HepG2 (cell line): ENCODE measurements at regions not wholly inside any gene's neighbourhood (a gene's known extent, or its start where the extent isn't known, plus 50 kb on each side); places are given as distances from the start of the nearest gene placed in this dataset.

Experiments
- ATAC-seq: fragments of 200-7000 bp; cut with Tn5 transposase; 3 replicates; pipeline ENCODE4 v1.9.1; 2020; ENCODE audit warnings: mild to moderate bottlenecking, moderate library complexity
- BruUV-seq: library from RNA; stranded (reverse); fragments of 400-500 nt; replicated peaks from 2 replicates; lab custom pipeline; 2021; lab: Mats Ljungman, UMichigan
- CTCF ChIA-PET: fragments of 300-600 bp; formaldehyde crosslinking; extraction: SDS; loops from one replicate; lab custom pipeline; 2021; ENCODE audit warnings: low total read pairs, inconsistent platforms, low intra/inter-chr PET ratio; lab: Yijun Ruan, JAX
- POLR2A ChIA-PET: fragments of 350-600 bp; sonication (Branson Sonifier 250); formaldehyde crosslinking; loops from one replicate; lab custom pipeline; 2020; ENCODE audit warnings: antibody characterized with exemption, inconsistent platforms; lab: Yijun Ruan, JAX
- DNase-seq: peaks from one replicate; pipeline ENCODE4 v3.0.0-alpha.2; 2015; ENCODE audit warnings: low spot score
- FAIRE-seq: peaks from 3 replicates; lab custom pipeline; 2011; peaks lifted over from hg19 to GRCh38; lab: Jason Lieb, UNC
- H2AFZ ChIP-seq: one replicate; pipeline ENCODE4 v1.6.1; 2011; ENCODE audit warnings: low read length, inconsistent platforms
- H3K27ac ChIP-seq: fragments of 300-600 bp; 3 replicates; pipeline ENCODE4 v1.8.0; 2011; ENCODE audit warnings: mixed run types, mild to moderate bottlenecking, mixed read lengths, low read length, inconsistent platforms; ENCODE audit not compliant: insufficient read depth; ENCODE audit errors: extremely low read length
- H3K27me3 ChIP-seq, 2 experiments: fragments of 200-600 bp in 1 of 2; 2 replicates in 1 of 2; 3 replicates in 1 of 2; pipeline versions ENCODE4 v1.6.0 to v1.8.0; 2011; ENCODE audit warnings: low read length in 2 of 2, mild to moderate bottlenecking in 2 of 2, moderate library complexity in 2 of 2, inconsistent platforms in 1 of 2; ENCODE audit not compliant: insufficient read depth in 2 of 2, control insufficient read depth in 1 of 2
- H3K36me3 ChIP-seq, 2 experiments: fragments of 200-600 bp in 1 of 2; replicated peaks in 1 of 2; 2 replicates in 1 of 2; 3 replicates in 1 of 2; pipeline versions ENCODE4 v1.5.1 to v1.8.0; 2011; ENCODE audit warnings: low read length in 2 of 2, inconsistent platforms in 1 of 2; ENCODE audit not compliant: insufficient read depth in 2 of 2, control insufficient read depth in 1 of 2
- H3K4me1 ChIP-seq: 2 replicates; pipeline ENCODE4 v1.5.1; 2012; ENCODE audit warnings: low read length, inconsistent platforms; ENCODE audit not compliant: insufficient read depth
- H3K4me2 ChIP-seq: 2 replicates; pipeline ENCODE4 v1.6.0; 2011; ENCODE audit warnings: low read depth, low read length, inconsistent platforms
- H3K4me3 ChIP-seq, 3 experiments: fragments of 200-600 bp in 1 of 3; sonication (generic), shearing (Covaris generic) in 1 of 3; replicated peaks in 1 of 3; 2 replicates each; pipeline ENCODE4 v1.5.1; 2011 to 2016; ENCODE audit warnings: low read length in 3 of 3, inconsistent platforms in 2 of 3, low read depth in 2 of 3, mild to moderate bottlenecking in 2 of 3, control low read depth in 1 of 3, mixed read lengths in 1 of 3; ENCODE audit not compliant: insufficient read depth in 1 of 3
- H3K79me2 ChIP-seq: one replicate; pipeline ENCODE4 v1.6.1; 2011; ENCODE audit warnings: low read length, inconsistent platforms; ENCODE audit not compliant: insufficient read depth
- H3K9ac ChIP-seq: 2 replicates; pipeline ENCODE4 v1.6.0; 2011; ENCODE audit warnings: mild to moderate bottlenecking, low read depth, low read length, inconsistent platforms; ENCODE audit not compliant: insufficient read depth
- H3K9me3 ChIP-seq: 2 replicates; pipeline ENCODE4 v1.5.1; 2012; ENCODE audit warnings: mild to moderate bottlenecking, low read length
- H4K20me1 ChIP-seq: 2 replicates; pipeline ENCODE4 v1.6.0; 2011; ENCODE audit warnings: inconsistent platforms, mild to moderate bottlenecking, low read length, moderate library complexity; ENCODE audit not compliant: insufficient read depth
- AKAP8 ChIP-seq: sonication (generic); formaldehyde crosslinking; IDR thresholded peaks from 2 replicates; pipeline ENCODE4 v1.5.1; 2020; ENCODE audit warnings: mild to moderate bottlenecking, missing genetic modification reagents
- CHD2 ChIP-seq: IDR thresholded peaks from 2 replicates; pipeline ENCODE4 v1.6.1; 2011; ENCODE audit warnings: low read depth, low read length, improper control_type of control experiment
- MLLT10 ChIP-seq: sonication (generic); formaldehyde crosslinking; IDR thresholded peaks from 2 replicates; pipeline ENCODE4 v1.4.0; 2020; ENCODE audit warnings: missing genetic modification reagents
- NPAS2 ChIP-seq: sonication (generic); formaldehyde crosslinking; IDR thresholded peaks from 2 replicates; pipeline ENCODE4 v1.8.0; 2022; ENCODE audit warnings: mild to moderate bottlenecking, missing genetic modification reagents, borderline replicate concordance
- RBM39 ChIP-seq: fragments of 200-400 bp; formaldehyde crosslinking; IDR thresholded peaks from one replicate; pipeline ENCODE4 v1.6.1; 2018; ENCODE audit warnings: antibody characterized with exemption, mild to moderate bottlenecking, low read depth, low read length; ENCODE audit not compliant: poor library complexity, severe bottlenecking
- RFX1 ChIP-seq: fragments of 450-650 bp; IDR thresholded peaks from 2 replicates; pipeline ENCODE4 v1.6.1; 2017
- SUZ12 ChIP-seq: fragments of 150-350 bp; IDR thresholded peaks from 2 replicates; pipeline ENCODE4 v1.6.1; 2014; ENCODE audit warnings: low read depth, low read length
- ZFX ChIP-seq: sonication (generic); formaldehyde crosslinking; IDR thresholded peaks from 2 replicates; pipeline ENCODE4 v1.4.0; 2020; ENCODE audit warnings: mild to moderate bottlenecking, low read depth, missing genetic modification reagents, moderate library complexity
- ZNF124 ChIP-seq: sonication (generic); formaldehyde crosslinking; IDR thresholded peaks from 2 replicates; pipeline ENCODE4 v1.4.0; 2020; ENCODE audit warnings: missing genetic modification reagents
- ZNF24 ChIP-seq: fragments of 450-650 bp; IDR thresholded peaks from 2 replicates; pipeline ENCODE4 v1.6.1; 2017; ENCODE audit warnings: antibody characterized with exemption, mild to moderate bottlenecking
- ZNF850 ChIP-seq: sonication (generic); formaldehyde crosslinking; conservative IDR thresholded peaks from 2 replicates; pipeline ENCODE4 v1.9.0; 2021; ENCODE audit warnings: mild to moderate bottlenecking, missing genetic modification reagents
- WGBS: methylation state at CpG from one replicate; pipeline ENCODE4 v1.1.6; 2017; ENCODE audit warnings: low lambda C conversion rate; 5-methylcytosine and 5-hydroxymethylcytosine counted together
- in situ Hi-C: cut with HindIII; loops from 2 replicates; pipeline ENCODE4 v1.10.0; 2017; ENCODE audit warnings: low pct_unique_long_range_greater_than_20kb; ENCODE audit not compliant: extremely low pct_ligation_motif_present
- intact Hi-C: fragments of 100-400 bp; cut with micrococcal nuclease; formaldehyde crosslinking; loops from one replicate; pipeline ENCODE4 v1.10.0; 2022; ENCODE audit not compliant: unreplicated experiment
- TF ChIP-seq, protein P1 (sequence below): sonication (generic); formaldehyde crosslinking; IDR thresholded peaks from 2 replicates; pipeline ENCODE4 v1.5.1; 2020; ENCODE audit warnings: mild to moderate bottlenecking, missing genetic modification reagents, moderate library complexity
- TF ChIP-seq, protein P2 (sequence below): sonication (generic); formaldehyde crosslinking; IDR thresholded peaks from 2 replicates; pipeline ENCODE4 v1.5.1; 2020; ENCODE audit warnings: mild to moderate bottlenecking, moderate library complexity, missing genetic modification reagents

DNA sequence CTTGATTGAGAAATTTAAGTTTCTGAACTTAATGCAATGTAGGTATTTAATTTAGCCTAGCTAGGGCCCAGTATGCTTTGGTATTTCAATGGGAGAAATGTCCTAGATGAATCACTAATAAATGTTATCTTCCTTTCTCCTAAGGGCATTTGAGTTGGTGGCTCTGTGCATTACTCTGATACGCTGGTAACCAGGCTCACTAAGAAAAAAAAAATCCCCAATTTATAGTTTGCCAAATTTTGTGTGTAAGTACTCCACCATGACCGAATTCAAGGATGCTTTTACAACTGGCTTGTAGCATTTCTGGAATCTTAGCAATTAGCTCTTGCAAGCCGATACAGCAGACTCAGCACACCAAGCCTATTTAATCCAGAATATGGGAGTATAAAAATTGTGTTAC is 94.6 kb upstream of the LPP start:
- intact Hi-C loops: no loop called here
- ChIA-PET POLR2A (no interaction called here), CTCF (no interaction called here)
- no peaks in the 10 kb centered on the region for H3K36me3 ChIP-seq
- no peaks in the 10 kb centered on the region for H3K79me2 ChIP-seq
- H4K20me1 ChIP-seq: no peaks in the 10 kb centered on the region
- in situ Hi-C loops: no loop called here
- WGBS: 86% methylated on average over 3 of the region's 3 CpGs
- no peaks in the 10 kb centered on the region for H3K27me3 ChIP-seq
- H3K27ac ChIP-seq: no peak overlapping the region
- H3K4me1 ChIP-seq: peaks cover 68% of the 10 kb centered on the region
- H2AFZ ChIP-seq: no peak overlapping the region
- H3K9ac ChIP-seq: no peak overlapping the region
- ATAC-seq: no peak
- no TSS peak for BruUV-seq
- no peak for FAIRE-seq
- H3K4me3 ChIP-seq: no peak overlapping the region
- H3K9me3 ChIP-seq: no peaks in the 10 kb centered on the region
- DNase-seq: no peak
- TF ChIP-seq NPAS2 (CRISPR knock-in tag) (no peak), ZNF850 (CRISPR knock-in tag) (no peak), MLLT10 (CRISPR knock-in tag) (no peak)
- no peak overlapping the region for H3K4me2 ChIP-seq

DNA sequence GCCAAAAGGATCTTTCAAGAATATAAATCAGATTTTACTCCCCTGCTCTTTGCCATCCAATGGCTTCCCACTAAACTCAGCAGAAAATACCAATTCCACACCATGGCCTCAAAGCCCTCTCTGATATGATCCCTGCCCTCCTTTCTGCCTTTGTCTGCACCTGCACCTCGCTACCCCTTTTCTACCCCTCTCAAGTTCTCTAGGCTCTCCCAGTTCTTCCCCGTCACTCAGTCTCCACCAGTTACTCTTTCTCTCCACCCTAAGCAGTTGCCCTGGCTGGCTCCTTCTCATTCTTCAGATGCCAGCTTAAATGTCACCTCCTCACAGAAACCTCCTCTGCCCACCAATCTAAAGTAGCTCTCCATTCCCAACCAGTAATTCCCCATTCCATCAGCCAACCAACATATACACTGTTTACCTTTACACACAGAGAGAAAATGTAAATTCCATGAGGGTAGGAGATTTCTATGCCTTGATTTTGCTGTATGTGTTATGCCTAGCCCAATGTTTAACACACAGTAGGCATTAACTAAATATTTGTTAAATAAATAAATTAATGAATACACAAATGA is 93.6 kb upstream of the LPP start:
- CTCF ChIA-PET: no interaction called here
- H2AFZ ChIP-seq: no peak overlapping the region
- H3K36me3 ChIP-seq: no peaks in the 10 kb centered on the region
- H3K4me1 ChIP-seq: peaks cover 69% of the 10 kb centered on the region
- H3K4me3 ChIP-seq: no peak overlapping the region
- no peak for TF ChIP-seq AKAP8
- no peak for TF ChIP-seq ZFX (CRISPR knock-in tag)
- no peak for TF ChIP-seq ZNF24
- TF ChIP-seq, protein P1, sequence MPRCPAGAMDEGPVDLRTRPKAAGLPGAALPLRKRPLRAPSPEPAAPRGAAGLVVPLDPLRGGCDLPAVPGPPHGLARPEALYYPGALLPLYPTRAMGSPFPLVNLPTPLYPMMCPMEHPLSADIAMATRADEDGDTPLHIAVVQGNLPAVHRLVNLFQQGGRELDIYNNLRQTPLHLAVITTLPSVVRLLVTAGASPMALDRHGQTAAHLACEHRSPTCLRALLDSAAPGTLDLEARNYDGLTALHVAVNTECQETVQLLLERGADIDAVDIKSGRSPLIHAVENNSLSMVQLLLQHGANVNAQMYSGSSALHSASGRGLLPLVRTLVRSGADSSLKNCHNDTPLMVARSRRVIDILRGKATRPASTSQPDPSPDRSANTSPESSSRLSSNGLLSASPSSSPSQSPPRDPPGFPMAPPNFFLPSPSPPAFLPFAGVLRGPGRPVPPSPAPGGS (CRISPR knock-in tag): no peak
- no peak for TF ChIP-seq ZNF124 (CRISPR knock-in tag)
- TF ChIP-seq, protein P2, sequence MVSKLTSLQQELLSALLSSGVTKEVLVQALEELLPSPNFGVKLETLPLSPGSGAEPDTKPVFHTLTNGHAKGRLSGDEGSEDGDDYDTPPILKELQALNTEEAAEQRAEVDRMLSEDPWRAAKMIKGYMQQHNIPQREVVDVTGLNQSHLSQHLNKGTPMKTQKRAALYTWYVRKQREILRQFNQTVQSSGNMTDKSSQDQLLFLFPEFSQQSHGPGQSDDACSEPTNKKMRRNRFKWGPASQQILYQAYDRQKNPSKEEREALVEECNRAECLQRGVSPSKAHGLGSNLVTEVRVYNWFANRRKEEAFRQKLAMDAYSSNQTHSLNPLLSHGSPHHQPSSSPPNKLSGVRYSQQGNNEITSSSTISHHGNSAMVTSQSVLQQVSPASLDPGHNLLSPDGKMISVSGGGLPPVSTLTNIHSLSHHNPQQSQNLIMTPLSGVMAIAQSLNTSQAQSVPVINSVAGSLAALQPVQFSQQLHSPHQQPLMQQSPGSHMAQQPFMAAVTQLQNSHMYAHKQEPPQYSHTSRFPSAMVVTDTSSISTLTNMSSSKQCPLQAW (CRISPR knock-in tag): no peak
- TF ChIP-seq CHD2: no peak
- TF ChIP-seq SUZ12: no peak
- no peak for TF ChIP-seq RFX1
- TF ChIP-seq RBM39: no peak
- FAIRE-seq (no peak), DNase-seq (no peak), ATAC-seq (no peak)
- no peak overlapping the region for H3K9ac ChIP-seq
- no TSS peak for BruUV-seq
- H3K4me2 ChIP-seq: no peak overlapping the region
- H3K27ac ChIP-seq: no peak overlapping the region
- H3K9me3 ChIP-seq: no peaks in the 10 kb centered on the region
- WGBS: 96% methylated on average over 2 of the region's 2 CpGs
- no peaks in the 10 kb centered on the region for H3K79me2 ChIP-seq
- in situ Hi-C loops (no loop called here), intact Hi-C loops (no loop called here)
- no peaks in the 10 kb centered on the region for H3K27me3 ChIP-seq
- no peaks in the 10 kb centered on the region for H4K20me1 ChIP-seq
- POLR2A ChIA-PET: no interaction called here
